ENCODE measurements at regions not wholly inside any gene's neighbourhood (a gene's known extent, or its start where the extent isn't known, plus 50 kb on each side); places are given as distances from the start of the nearest gene placed in this dataset.

DNA sequence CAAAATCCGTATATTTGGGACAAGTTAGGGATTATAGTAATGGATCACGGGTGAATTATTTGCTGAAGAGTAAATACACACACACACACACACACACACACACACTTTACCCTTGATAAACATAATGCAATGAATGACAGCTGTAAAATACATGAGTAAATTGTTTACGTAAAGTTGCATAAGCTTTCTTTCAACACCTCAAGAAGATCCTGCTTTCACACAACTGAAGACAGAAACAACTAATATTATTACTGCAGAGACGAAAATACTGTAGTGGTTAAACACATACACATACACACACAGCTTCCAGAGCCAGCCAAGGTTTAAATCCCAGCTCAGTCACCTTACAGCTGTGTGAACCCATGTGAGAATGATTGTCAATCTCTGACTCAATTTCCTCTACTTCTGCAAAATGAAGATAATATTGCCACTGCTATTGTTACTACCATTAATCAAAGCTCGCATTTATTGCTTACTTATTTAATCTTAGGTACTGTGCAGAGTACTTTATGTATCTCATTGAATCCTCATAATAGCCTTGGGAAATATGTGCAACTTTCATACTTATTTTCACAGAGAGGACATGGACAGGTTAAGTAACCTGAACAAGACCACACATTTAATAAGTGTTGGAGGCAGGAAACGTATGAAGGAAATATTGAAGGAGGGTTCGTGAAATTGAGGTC, 50.6 kb upstream of the DOK6 start:
- no peak overlapping the region for H3K9ac ChIP-seq (ENCODE audit: insufficient read depth in 1 of 2, low read length in 2 of 2)
- DNase-seq (peak in 1 of 3 donors; percentile 3), ATAC-seq (ENCODE audit: insufficient read depth, low FRiP score) (no peak)
- no peaks in the 10 kb centered on the region for H3K9me3 ChIP-seq (ENCODE audit: control insufficient read depth in 4 of 4, insufficient read depth in 3 of 4, low read length in 3 of 4)
- no peak overlapping the region for H3K4me3 ChIP-seq
- TF ChIP-seq, protein P1, sequence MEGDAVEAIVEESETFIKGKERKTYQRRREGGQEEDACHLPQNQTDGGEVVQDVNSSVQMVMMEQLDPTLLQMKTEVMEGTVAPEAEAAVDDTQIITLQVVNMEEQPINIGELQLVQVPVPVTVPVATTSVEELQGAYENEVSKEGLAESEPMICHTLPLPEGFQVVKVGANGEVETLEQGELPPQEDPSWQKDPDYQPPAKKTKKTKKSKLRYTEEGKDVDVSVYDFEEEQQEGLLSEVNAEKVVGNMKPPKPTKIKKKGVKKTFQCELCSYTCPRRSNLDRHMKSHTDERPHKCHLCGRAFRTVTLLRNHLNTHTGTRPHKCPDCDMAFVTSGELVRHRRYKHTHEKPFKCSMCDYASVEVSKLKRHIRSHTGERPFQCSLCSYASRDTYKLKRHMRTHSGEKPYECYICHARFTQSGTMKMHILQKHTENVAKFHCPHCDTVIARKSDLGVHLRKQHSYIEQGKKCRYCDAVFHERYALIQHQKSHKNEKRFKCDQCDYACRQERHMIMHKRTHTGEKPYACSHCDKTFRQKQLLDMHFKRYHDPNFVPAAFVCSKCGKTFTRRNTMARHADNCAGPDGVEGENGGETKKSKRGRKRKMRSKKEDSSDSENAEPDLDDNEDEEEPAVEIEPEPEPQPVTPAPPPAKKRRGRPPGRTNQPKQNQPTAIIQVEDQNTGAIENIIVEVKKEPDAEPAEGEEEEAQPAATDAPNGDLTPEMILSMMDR (IDR thresholded peaks at IDR 0.05; ENCODE audit: control extremely low read depth, extremely low read depth), result no peak
- WGBS, 2 donors, result 56 to 71% methylated on average over 7 of the region's 7 CpGs
- H3K36me3 ChIP-seq (ENCODE audit: control insufficient read depth in 4 of 4, insufficient read depth in 4 of 4, low read length in 4 of 4), result no peaks in the 10 kb centered on the region
- H3K4me1 ChIP-seq (ENCODE audit: control insufficient read depth in 5 of 5, insufficient read depth in 5 of 5, low read length in 5 of 5), result no peaks in the 10 kb centered on the region
- no peak overlapping the region for H3K27ac ChIP-seq (ENCODE audit: low read depth in 1 of 2, low read length in 1 of 2)
- no peaks in the 10 kb centered on the region for H3K27me3 ChIP-seq (ENCODE audit: control insufficient read depth in 3 of 3, insufficient read depth in 3 of 3, low read length in 2 of 3)

All from lung (tissue), 11 donors.